DOHH2 (cell line): ENCODE measurements at regions not wholly inside any gene's neighbourhood (a gene's known extent, or its start where the extent isn't known, plus 50 kb on each side); places are given as distances from the start of the nearest gene placed in this dataset.

Experiments
- H3F3A ChIP-seq: fragments of 200-600 bp; sonication (generic), shearing (Covaris generic); 2 replicates; pipeline ENCODE4 v1.6.0; 2016; ENCODE audit warnings: antibody characterized with exemption, mild to moderate bottlenecking; ENCODE audit not compliant: control insufficient read depth, insufficient read depth
- H3K27ac ChIP-seq: fragments of 200-600 bp; sonication (generic); 2 replicates; pipeline ENCODE4 v1.5.1; 2014; ENCODE audit warnings: low read depth, mild to moderate bottlenecking, low read length, moderate library complexity
- H3K27me3 ChIP-seq: fragments of 200-600 bp; sonication (generic); 2 replicates; pipeline ENCODE4 v1.6.1; 2014; ENCODE audit warnings: mild to moderate bottlenecking, low read length, mixed read lengths; ENCODE audit not compliant: control insufficient read depth
- H3K36me3 ChIP-seq: fragments of 200-600 bp; sonication (generic); 2 replicates; pipeline ENCODE4 v1.6.1; 2014; ENCODE audit warnings: mild to moderate bottlenecking, low read length, moderate library complexity, mixed read lengths; ENCODE audit not compliant: control insufficient read depth
- H3K4me1 ChIP-seq: fragments of 200-600 bp; sonication (generic); 2 replicates; pipeline ENCODE4 v1.6.1; 2014; ENCODE audit warnings: mild to moderate bottlenecking, low read length, mixed read lengths; ENCODE audit not compliant: control insufficient read depth
- H3K4me2 ChIP-seq: fragments of 200-600 bp; sonication (generic); 2 replicates; pipeline ENCODE4 v1.6.0; 2014; ENCODE audit warnings: mild to moderate bottlenecking, low read length, moderate library complexity
- H3K4me3 ChIP-seq: fragments of 200-600 bp; sonication (generic); 2 replicates; pipeline ENCODE4 v1.5.1; 2014; ENCODE audit warnings: mild to moderate bottlenecking, low read length, mixed read lengths
- H3K79me2 ChIP-seq: fragments of 200-600 bp; sonication (generic); 2 replicates; pipeline ENCODE4 v1.6.1; 2014; ENCODE audit warnings: mild to moderate bottlenecking, low read length, mixed read lengths; ENCODE audit not compliant: control insufficient read depth
- H3K9me2 ChIP-seq: fragments of 200-600 bp; sonication (generic); replicated peaks from 2 replicates; pipeline ENCODE4 v1.6.1; 2014; ENCODE audit warnings: mild to moderate bottlenecking, low read length, mixed read lengths; ENCODE audit not compliant: control insufficient read depth
- H3K9me3 ChIP-seq: fragments of 200-600 bp; sonication (generic); 2 replicates; pipeline ENCODE4 v1.6.1; 2014; ENCODE audit warnings: antibody characterized with exemption, low read length, mixed read lengths; ENCODE audit not compliant: control insufficient read depth, insufficient read depth
- H4K20me1 ChIP-seq: fragments of 200-600 bp; sonication (generic); 2 replicates; pipeline ENCODE4 v1.6.0; 2014; ENCODE audit warnings: low read depth, mild to moderate bottlenecking, antibody characterized with exemption, low read length, moderate library complexity; ENCODE audit not compliant: control insufficient read depth, insufficient read depth
- CTCF ChIP-seq: fragments of 200-600 bp; sonication (generic); IDR thresholded peaks from one replicate; pipeline ENCODE4 v1.5.1; 2014; ENCODE audit warnings: antibody characterized with exemption, mild to moderate bottlenecking, low read depth, low read length; ENCODE audit not compliant: poor library complexity, severe bottlenecking
- EZH2phosphoT487 ChIP-seq: fragments of 200-600 bp; sonication (generic); IDR thresholded peaks from 2 replicates; pipeline ENCODE4 v1.6.1; 2017; ENCODE audit warnings: borderline replicate concordance, mild to moderate bottlenecking, antibody characterized with exemption, low read length, moderate library complexity, mixed read lengths

DNA sequence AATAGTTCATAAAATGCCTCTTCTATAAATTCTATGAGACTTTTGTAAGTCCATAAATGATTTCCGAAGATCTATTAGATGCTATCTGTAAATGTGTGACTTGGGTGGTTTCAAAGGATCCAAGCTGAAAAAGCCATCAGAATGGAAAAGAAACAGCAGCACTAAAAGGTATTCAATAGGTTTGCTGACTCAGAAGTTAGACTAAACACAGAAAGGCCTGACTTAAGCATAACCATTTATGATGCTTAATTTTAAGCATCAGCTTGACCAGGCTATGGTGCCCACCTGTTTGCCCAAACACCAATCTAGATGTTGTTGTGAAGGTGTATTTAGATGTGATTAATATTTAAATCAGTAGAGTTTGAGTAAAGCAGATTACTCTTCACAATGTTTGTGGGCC lies 513.5 kb downstream of the TFAP2A start:
- Histone ChIP-seq H3K36me3 (no peaks in the 10 kb centered on the region), H3K27ac (no peak overlapping the region), H4K20me1 (no peaks in the 10 kb centered on the region), H3K9me2 (no peaks in the 10 kb centered on the region), H3K4me2 (no peak overlapping the region), H3K4me1 (no peaks in the 10 kb centered on the region), H3K27me3 (no peaks in the 10 kb centered on the region), H3K9me3 (no peaks in the 10 kb centered on the region), H3K79me2 (no peaks in the 10 kb centered on the region), H3F3A (no peaks in the 10 kb centered on the region), H3K4me3 (no peak overlapping the region)
- TF ChIP-seq EZH2phosphoT487, result no peak
- no peak for TF ChIP-seq CTCF

DNA sequence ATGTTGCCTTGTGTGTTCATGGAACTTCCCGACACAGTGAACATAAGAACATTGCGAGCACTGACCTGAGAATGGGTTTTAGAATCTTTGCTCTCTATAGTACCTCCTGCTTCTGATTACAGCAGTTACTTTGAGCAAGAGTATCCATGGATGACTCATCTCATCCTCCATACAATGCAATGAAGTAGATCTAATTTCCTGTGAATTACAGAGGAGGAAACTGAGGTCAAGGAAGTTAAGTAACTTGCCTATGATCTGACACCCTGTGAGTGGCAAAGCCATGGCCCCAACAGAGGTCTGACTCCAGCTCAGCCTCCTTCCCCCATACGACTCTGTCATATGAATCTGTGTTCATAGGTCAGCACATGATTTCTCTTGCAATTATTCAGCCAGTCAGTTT lies 518.1 kb downstream of the TFAP2A start:
- no peak for TF ChIP-seq EZH2phosphoT487
- H3K4me3 ChIP-seq, result no peak overlapping the region
- H3F3A ChIP-seq, result no peaks in the 10 kb centered on the region
- no peak overlapping the region for H3K27ac ChIP-seq
- H3K9me3 ChIP-seq, result no peaks in the 10 kb centered on the region
- no peaks in the 10 kb centered on the region for H3K79me2 ChIP-seq
- H4K20me1 ChIP-seq, result no peaks in the 10 kb centered on the region
- no peaks in the 10 kb centered on the region for H3K4me1 ChIP-seq
- H3K9me2 ChIP-seq, result no peaks in the 10 kb centered on the region
- H3K27me3 ChIP-seq, result no peaks in the 10 kb centered on the region
- H3K36me3 ChIP-seq, result no peaks in the 10 kb centered on the region
- no peak overlapping the region for H3K4me2 ChIP-seq

- Histone ChIP-seq H3K27me3 (no peaks in the 10 kb centered on the region), H3K27ac (no peak overlapping the region), H4K20me1 (no peaks in the 10 kb centered on the region), H3K4me2 (no peak overlapping the region), H3K79me2 (no peaks in the 10 kb centered on the region), H3K4me3 (no peak overlapping the region), H3K9me3 (no peaks in the 10 kb centered on the region), H3F3A (no peaks in the 10 kb centered on the region), H3K9me2 (no peaks in the 10 kb centered on the region), H3K36me3 (no peaks in the 10 kb centered on the region), H3K4me1 (no peaks in the 10 kb centered on the region)
- no peak for TF ChIP-seq CTCF
- TF ChIP-seq EZH2phosphoT487, result no peak
Measured at GRCh38 chr6:9890893-9891292, 524.0 kb downstream of the TFAP2A start.

DNA sequence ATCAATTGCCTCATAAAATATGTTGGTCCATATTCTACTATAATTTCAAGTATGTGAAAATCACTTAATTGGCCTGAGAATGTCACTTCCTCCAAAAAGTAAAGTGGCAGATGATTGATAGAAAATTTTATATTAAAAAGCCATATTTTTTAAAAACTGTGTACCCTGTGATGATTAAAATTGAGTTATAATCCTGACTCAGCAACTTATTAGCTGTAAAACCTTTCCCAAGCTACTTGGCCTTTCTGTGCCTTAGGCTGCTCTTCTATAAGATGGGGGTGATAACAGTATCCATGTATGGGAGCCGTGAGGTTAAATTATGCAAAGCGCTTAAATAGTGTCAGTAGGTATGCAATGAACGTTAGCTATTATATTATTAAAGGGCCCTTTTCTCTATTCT lies 524.4 kb downstream of the TFAP2A start:
- H3K27ac ChIP-seq, result no peak overlapping the region
- no peaks in the 10 kb centered on the region for H3K27me3 ChIP-seq
- H3K4me1 ChIP-seq, result no peaks in the 10 kb centered on the region
- no peaks in the 10 kb centered on the region for H3K9me2 ChIP-seq
- no peaks in the 10 kb centered on the region for H3K79me2 ChIP-seq
- H3K9me3 ChIP-seq, result no peaks in the 10 kb centered on the region
- H4K20me1 ChIP-seq, result no peaks in the 10 kb centered on the region
- no peak overlapping the region for H3K4me2 ChIP-seq
- H3K36me3 ChIP-seq, result no peaks in the 10 kb centered on the region
- no peaks in the 10 kb centered on the region for H3F3A ChIP-seq
- no peak overlapping the region for H3K4me3 ChIP-seq
- TF ChIP-seq EZH2phosphoT487 (no peak), CTCF (no peak)
